OCI-LY3 (cell line): ENCODE measurements at regions not wholly inside any gene's neighbourhood (a gene's known extent, or its start where the extent isn't known, plus 50 kb on each side); places are given as distances from the start of the nearest gene placed in this dataset.

Source experiments
- H2AFZ ChIP-seq: fragments of 200-600, 300-600 bp; shearing (Covaris generic); 2 replicates; pipeline ENCODE4 v1.6.0; 2014; ENCODE audit warnings: antibody characterized with exemption, low read depth, low read length
- H3K27ac ChIP-seq: fragments of 200-600, 300-600 bp; sonication (generic); 2 replicates; pipeline ENCODE4 v1.5.1; 2014; ENCODE audit warnings: mild to moderate bottlenecking, low read length, moderate library complexity, mixed read lengths
- H3K27me3 ChIP-seq: fragments of 200-600, 300-600 bp; sonication (generic); 2 replicates; pipeline ENCODE4 v1.6.1; 2014; ENCODE audit warnings: low read depth, low read length, mixed read lengths
- H3K36me3 ChIP-seq: fragments of 200-600, 300-600 bp; sonication (generic); replicated peaks from 2 replicates; pipeline ENCODE3; 2014; ENCODE audit warnings: low read depth, low read length, mixed read lengths
- H3K4me1 ChIP-seq: fragments of 300-600, 200-600 bp; sonication (generic); 2 replicates; pipeline ENCODE4 v1.6.1; 2014; ENCODE audit warnings: low read length, mixed read lengths
- H3K4me2 ChIP-seq: fragments of 200-600, 300-600 bp; sonication (generic); 2 replicates; pipeline ENCODE4 v1.6.1; 2014; ENCODE audit warnings: low read length, mixed read lengths
- H3K4me3 ChIP-seq: fragments of 300-600, 200-600 bp; sonication (generic); 2 replicates; pipeline ENCODE4 v1.5.1; 2014; ENCODE audit warnings: antibody characterized with exemption, mild to moderate bottlenecking, low read length, moderate library complexity
- H3K79me2 ChIP-seq: fragments of 300-600, 200-600 bp; shearing (Covaris generic); 2 replicates; pipeline ENCODE4 v1.6.1; 2014; ENCODE audit warnings: mild to moderate bottlenecking, low read length, mixed read lengths
- H3K9ac ChIP-seq: fragments of 300-600, 200-600 bp; shearing (Covaris generic); 2 replicates; pipeline ENCODE4 v1.6.0; 2014; ENCODE audit warnings: mild to moderate bottlenecking, low read length, moderate library complexity
- H3K9me3 ChIP-seq: fragments of 200-600, 300-600 bp; shearing (Covaris generic); 2 replicates; pipeline ENCODE4 v1.6.1; 2014; ENCODE audit warnings: low read length, mixed read lengths; ENCODE audit not compliant: insufficient read depth
- H4K20me1 ChIP-seq: fragments of 200-600, 300-600 bp; sonication (generic); 2 replicates; pipeline ENCODE4 v1.6.1; 2016; ENCODE audit warnings: low read length, mixed read lengths; ENCODE audit not compliant: insufficient read depth
- EZH2phosphoT487 ChIP-seq: fragments of 200-600 bp; shearing (Covaris generic); IDR thresholded peaks from 2 replicates; pipeline ENCODE4 v1.6.1; 2018; ENCODE audit warnings: antibody characterized with exemption, mixed run types, low read depth
- TF ChIP-seq, protein P1 (sequence below): fragments of 200-600, 300-600 bp; sonication (generic); IDR thresholded peaks from 2 replicates; pipeline ENCODE4 v1.5.1; 2014; ENCODE audit warnings: antibody characterized with exemption, low read length, low read depth

DNA sequence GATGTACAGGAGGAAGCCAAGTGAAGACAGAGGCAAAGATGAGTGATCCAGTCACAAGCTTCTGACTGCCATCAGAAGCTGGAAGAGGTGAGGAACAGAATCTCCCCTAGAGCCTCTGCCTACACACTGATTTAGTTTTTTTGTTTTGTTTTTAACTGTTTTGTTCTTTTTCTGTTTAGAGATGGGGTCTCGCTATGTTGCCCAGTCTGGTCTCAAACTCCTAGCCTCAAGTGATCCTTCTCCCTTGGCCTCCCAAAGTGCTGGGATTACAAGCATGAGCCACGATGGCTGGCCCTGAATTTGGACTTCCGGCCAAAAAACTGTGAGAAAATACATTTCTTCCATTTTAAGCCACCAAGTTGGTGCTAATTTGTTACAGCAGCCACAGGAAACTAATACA, 204.7 kb upstream of the ZNF608 start:
- no peaks in the 10 kb centered on the region for H4K20me1 ChIP-seq
- peaks cover 23% of the 10 kb centered on the region for H3K4me1 ChIP-seq
- H3K27me3 ChIP-seq = no peaks in the 10 kb centered on the region
- no peak for TF ChIP-seq EZH2phosphoT487
- TF ChIP-seq, protein P1, sequence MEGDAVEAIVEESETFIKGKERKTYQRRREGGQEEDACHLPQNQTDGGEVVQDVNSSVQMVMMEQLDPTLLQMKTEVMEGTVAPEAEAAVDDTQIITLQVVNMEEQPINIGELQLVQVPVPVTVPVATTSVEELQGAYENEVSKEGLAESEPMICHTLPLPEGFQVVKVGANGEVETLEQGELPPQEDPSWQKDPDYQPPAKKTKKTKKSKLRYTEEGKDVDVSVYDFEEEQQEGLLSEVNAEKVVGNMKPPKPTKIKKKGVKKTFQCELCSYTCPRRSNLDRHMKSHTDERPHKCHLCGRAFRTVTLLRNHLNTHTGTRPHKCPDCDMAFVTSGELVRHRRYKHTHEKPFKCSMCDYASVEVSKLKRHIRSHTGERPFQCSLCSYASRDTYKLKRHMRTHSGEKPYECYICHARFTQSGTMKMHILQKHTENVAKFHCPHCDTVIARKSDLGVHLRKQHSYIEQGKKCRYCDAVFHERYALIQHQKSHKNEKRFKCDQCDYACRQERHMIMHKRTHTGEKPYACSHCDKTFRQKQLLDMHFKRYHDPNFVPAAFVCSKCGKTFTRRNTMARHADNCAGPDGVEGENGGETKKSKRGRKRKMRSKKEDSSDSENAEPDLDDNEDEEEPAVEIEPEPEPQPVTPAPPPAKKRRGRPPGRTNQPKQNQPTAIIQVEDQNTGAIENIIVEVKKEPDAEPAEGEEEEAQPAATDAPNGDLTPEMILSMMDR = no peak
- H3K4me2 ChIP-seq = peak overlapping the region; percentile 66
- no peaks in the 10 kb centered on the region for H3K79me2 ChIP-seq
- H3K36me3 ChIP-seq = no peaks in the 10 kb centered on the region
- no peaks in the 10 kb centered on the region for H3K9me3 ChIP-seq
- peak overlapping the region; percentile 51 for H3K4me3 ChIP-seq
- peak overlapping the region; percentile 57; the same call in 1 of the 2 replicates for H3K9ac ChIP-seq
- H2AFZ ChIP-seq = peak overlapping the region; percentile 75; the same call in 1 of the 2 replicates
- H3K27ac ChIP-seq = peak overlapping the region; percentile 81

DNA sequence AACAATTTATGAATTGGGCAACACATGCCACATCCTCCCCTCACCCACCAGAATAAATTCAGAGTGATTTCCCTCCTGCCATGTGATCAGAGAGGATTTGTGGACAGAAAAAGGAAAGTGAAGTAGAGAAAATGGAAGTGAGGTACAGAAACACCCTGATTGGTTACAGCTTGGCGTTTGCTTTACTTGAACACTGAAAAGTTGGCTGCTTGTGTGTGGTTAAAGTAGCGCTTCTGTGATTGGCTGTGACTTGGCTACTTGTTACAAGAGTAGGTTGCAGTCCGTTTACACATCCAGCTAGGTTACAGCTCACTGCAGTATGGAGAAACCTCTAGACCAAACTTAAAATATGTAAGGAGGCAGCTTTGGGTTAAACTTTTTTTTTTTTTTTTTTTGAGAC, 205.2 kb upstream of the ZNF608 start:
- Histone ChIP-seq H3K36me3 (no peaks in the 10 kb centered on the region), H4K20me1 (no peaks in the 10 kb centered on the region), H3K79me2 (no peaks in the 10 kb centered on the region), H2AFZ (peak overlapping the region; percentile 75), H3K4me1 (peaks cover 23% of the 10 kb centered on the region), H3K27me3 (no peaks in the 10 kb centered on the region), H3K4me3 (peak overlapping the region; percentile 51), H3K4me2 (peak overlapping the region; percentile 66), H3K27ac (peak overlapping the region; percentile 81), H3K9ac (peak overlapping the region; percentile 57), H3K9me3 (no peaks in the 10 kb centered on the region)
- no peak for TF ChIP-seq EZH2phosphoT487
- TF ChIP-seq, protein P1 = no peak

DNA sequence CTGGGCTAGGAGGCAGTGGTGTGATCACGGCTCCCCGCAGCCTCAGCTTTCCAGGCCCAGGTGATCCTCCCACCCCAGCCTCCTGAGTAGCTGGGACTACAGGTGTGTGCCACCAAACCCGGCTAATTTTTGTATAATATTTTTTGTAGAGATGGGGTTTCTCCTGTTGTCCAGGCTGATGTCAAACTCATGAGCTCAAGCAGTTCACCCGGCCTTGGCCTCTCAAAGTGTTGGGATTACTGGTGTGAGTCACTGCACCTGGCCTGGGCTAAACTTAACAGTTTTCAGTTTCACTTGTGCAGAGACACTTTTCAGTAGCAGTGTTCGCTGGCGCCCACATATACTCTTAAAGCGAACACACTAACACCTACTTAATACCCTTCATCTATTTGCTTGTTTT, 205.6 kb upstream of the ZNF608 start:
- Histone ChIP-seq H3K9me3 (no peaks in the 10 kb centered on the region), H3K27ac (peak overlapping the region; percentile 81), H4K20me1 (no peaks in the 10 kb centered on the region), H3K9ac (peak overlapping the region; percentile 57), H3K36me3 (no peaks in the 10 kb centered on the region), H3K4me3 (peak overlapping the region; percentile 51), H3K4me2 (peak overlapping the region; percentile 66), H3K4me1 (peaks cover 23% of the 10 kb centered on the region), H3K27me3 (no peaks in the 10 kb centered on the region), H3K79me2 (no peaks in the 10 kb centered on the region), H2AFZ (peak overlapping the region; percentile 75; the same call in 1 of the 2 replicates)
- TF ChIP-seq, protein P1 = no peak
- TF ChIP-seq EZH2phosphoT487 = no peak

GRCh38 chr5:124952566-124952965, 206.1 kb upstream of the ZNF608 start:
- Histone ChIP-seq H3K36me3 (no peaks in the 10 kb centered on the region), H3K4me1 (peaks cover 23% of the 10 kb centered on the region), H3K4me2 (peak overlapping the region; percentile 66), H3K9ac (peak overlapping the region; percentile 57), H3K79me2 (no peaks in the 10 kb centered on the region), H3K27ac (peak overlapping the region; percentile 81), H2AFZ (peak overlapping the region; percentile 67; the same call in 1 of the 2 replicates), H3K27me3 (no peaks in the 10 kb centered on the region), H3K9me3 (no peaks in the 10 kb centered on the region), H3K4me3 (peak overlapping the region; percentile 51), H4K20me1 (no peaks in the 10 kb centered on the region)
- no peak for TF ChIP-seq EZH2phosphoT487
